ENCODE measurements at regions not wholly inside any gene's neighbourhood (a gene's known extent, or its start where the extent isn't known, plus 50 kb on each side); places are given as distances from the start of the nearest gene placed in this dataset.

GRCh38 chr12:16119618-16120415 lies 157.7 kb downstream of the SLC15A5 start:
- no peak for TF ChIP-seq CTCF (conservative IDR thresholded peaks at IDR 0.05; ENCODE audit: low read depth, low read length)
- TF ChIP-seq EZH2 (IDR thresholded peaks at IDR 0.05; ENCODE audit: low read length, unreplicated experiment), result no peak
- no peak for TF ChIP-seq EZH2phosphoT487 (IDR thresholded peaks at IDR 0.05; ENCODE audit: borderline replicate concordance, low read length)
